Breast epithelium (tissue), 3 donors: ENCODE measurements at regions not wholly inside any gene's neighbourhood (a gene's known extent, or its start where the extent isn't known, plus 50 kb on each side); places are given as distances from the start of the nearest gene placed in this dataset.

Source experiments
- CTCF ChIP-seq, 3 donors: fragments of 450-650 bp; IDR thresholded peaks; one replicate each; pipeline ENCODE4 v1.5.1; 2016 to 2017; ENCODE audit warnings: antibody characterized with exemption in 3 of 3, mild to moderate bottlenecking in 3 of 3, moderate library complexity in 3 of 3
- POLR2A ChIP-seq: fragments of 450-650 bp; IDR thresholded peaks from one replicate; pipeline ENCODE4 v1.6.1; 2016; ENCODE audit warnings: antibody characterized with exemption, mild to moderate bottlenecking, moderate library complexity
- POLR2AphosphoS5 ChIP-seq, 3 donors: sonication (generic); formaldehyde crosslinking; IDR thresholded peaks; one replicate each; pipeline ENCODE4 v1.6.1; 2017; ENCODE audit warnings: antibody characterized with exemption in 3 of 3

- TF ChIP-seq CTCF (IDR thresholded peaks at IDR 0.05) (no peak), POLR2AphosphoS5 (IDR thresholded peaks at IDR 0.05) (no peak), POLR2A (no peak)
Measured at GRCh38 chr5:125756456-125756855, 666.8 kb upstream of the GRAMD2B start.
